H1 (cell line): ENCODE measurements at regions not wholly inside any gene's neighbourhood (a gene's known extent, or its start where the extent isn't known, plus 50 kb on each side); places are given as distances from the start of the nearest gene placed in this dataset.

Source experiments
- CTCF ChIA-PET: fragments of 300-600 bp; sonication (Branson Sonifier 250); formaldehyde crosslinking; loops from one replicate; lab custom pipeline; 2021; ENCODE audit not compliant: partially characterized antibody; lab: Charles Lee
- POLR2A ChIA-PET: fragments of 300-600 bp; sonication (Branson Sonifier 250); formaldehyde crosslinking; loops from one replicate; lab custom pipeline; 2021; ENCODE audit warnings: inconsistent platforms; ENCODE audit not compliant: partially characterized antibody; lab: Charles Lee
- DNase-seq, 2 experiments: peaks; one replicate each; pipeline versions ENCODE4 v3.0.0 to v3.0.0-alpha.2; 2010 to 2022; ENCODE audit warnings: low spot score in 2 of 2, low read depth in 1 of 2, mixed read lengths in 1 of 2
- FAIRE-seq: peaks from 2 replicates; lab custom pipeline; 2011; peaks lifted over from hg19 to GRCh38; lab: Jason Lieb, UNC
- H2AFZ ChIP-seq: 2 replicates; pipeline ENCODE4 v1.8.1; 2012; ENCODE audit warnings: low read length, inconsistent platforms
- H2AK5ac ChIP-seq: 2 replicates; pipeline ENCODE4 v1.6.1; 2013; ENCODE audit warnings: low read depth, low read length
- H2BK120ac ChIP-seq: replicated peaks from 2 replicates; pipeline ENCODE3; 2013; ENCODE audit warnings: low read depth, low read length, inconsistent platforms
- H2BK12ac ChIP-seq: 2 replicates; pipeline ENCODE4 v1.6.1; 2013; ENCODE audit warnings: low read depth, low read length
- H2BK15ac ChIP-seq: 2 replicates; pipeline ENCODE4 v1.6.1; 2013; ENCODE audit warnings: low read length
- H2BK20ac ChIP-seq: 2 replicates; pipeline ENCODE4 v1.6.1; 2013; ENCODE audit warnings: low read length
- H2BK5ac ChIP-seq: 2 replicates; pipeline ENCODE4 v1.6.1; 2013; ENCODE audit warnings: low read depth, low read length
- H3K14ac ChIP-seq: 2 replicates; pipeline ENCODE4 v1.6.1; 2013; ENCODE audit warnings: inconsistent platforms; ENCODE audit not compliant: insufficient read length
- H3K18ac ChIP-seq: 2 replicates; pipeline ENCODE4 v1.6.1; 2013; ENCODE audit warnings: low read length; ENCODE audit errors: extremely low read depth
- H3K23ac ChIP-seq: 2 replicates; pipeline ENCODE4 v1.6.1; 2013; ENCODE audit warnings: inconsistent platforms; ENCODE audit not compliant: insufficient read length
- H3K23me2 ChIP-seq: 2 replicates; pipeline ENCODE4 v1.6.1; 2013; ENCODE audit warnings: low read depth, low read length
- H3K27ac ChIP-seq: 2 replicates; pipeline ENCODE4 v1.6.1; 2011; ENCODE audit warnings: low read depth, low read length, inconsistent platforms
- H3K27me3 ChIP-seq, 4 experiments: replicated peaks in 1 of 4; 1 replicate in 1 of 4; 2 replicates in 3 of 4; pipeline versions ENCODE4 v1.6.1 to v1.8.1; 2011 to 2013; ENCODE audit warnings: low read length in 3 of 4, mild to moderate bottlenecking in 3 of 4, inconsistent platforms in 2 of 4, mixed read lengths in 2 of 4, moderate library complexity in 1 of 4; ENCODE audit not compliant: control insufficient read depth in 3 of 4, insufficient read depth in 3 of 4; ENCODE audit errors: extremely low read depth in 1 of 4
- H3K36me3 ChIP-seq, 4 experiments: 2 replicates each; pipeline versions ENCODE4 v1.6.1 to v1.8.1; 2011 to 2013; ENCODE audit warnings: mild to moderate bottlenecking in 4 of 4, low read length in 3 of 4, moderate library complexity in 2 of 4, control low read depth in 1 of 4, inconsistent platforms in 1 of 4; ENCODE audit not compliant: insufficient read depth in 4 of 4, control insufficient read depth in 2 of 4
- H3K4ac ChIP-seq: replicated peaks from 2 replicates; pipeline ENCODE3; 2013; ENCODE audit warnings: low read length, low read depth, mixed read lengths, inconsistent platforms; ENCODE audit not compliant: insufficient read length
- H3K4me1 ChIP-seq, 4 experiments: replicated peaks in 1 of 4; 1 replicate in 1 of 4; 2 replicates in 3 of 4; pipeline versions ENCODE4 v1.6.1 to v1.8.1; 2011 to 2013; ENCODE audit warnings: low read length in 3 of 4, inconsistent platforms in 2 of 4, mixed read lengths in 1 of 4; ENCODE audit not compliant: insufficient read depth in 4 of 4, control insufficient read depth in 3 of 4
- H3K4me2 ChIP-seq, 2 experiments: 2 replicates each; pipeline versions ENCODE4 v1.6.1 to v1.8.1; 2011 to 2013; ENCODE audit warnings: low read depth in 2 of 2, low read length in 2 of 2, control low read depth in 1 of 2, inconsistent platforms in 1 of 2, mild to moderate bottlenecking in 1 of 2; ENCODE audit not compliant: insufficient read depth in 1 of 2
- H3K4me3 ChIP-seq, 4 experiments: fragments of 200-600, 300-600 bp in 1 of 4; sonication (generic), shearing (Covaris generic), sonication (Bioruptor Twin) in 1 of 4; 2 replicates each; pipeline versions ENCODE4 v1.5.1 to v1.8.1; 2011 to 2016; ENCODE audit warnings: low read length in 4 of 4, low read depth in 3 of 4, control low read depth in 2 of 4, inconsistent platforms in 2 of 4, mild to moderate bottlenecking in 2 of 4, mixed read lengths in 1 of 4, moderate library complexity in 1 of 4; ENCODE audit not compliant: insufficient read depth in 2 of 4; ENCODE audit errors: extremely low read depth in 1 of 4
- H3K56ac ChIP-seq: replicated peaks from 2 replicates; pipeline ENCODE3; 2013; ENCODE audit warnings: low read depth, mild to moderate bottlenecking, mixed read lengths, low read length, inconsistent platforms; ENCODE audit not compliant: insufficient read length
- H3K79me1 ChIP-seq: 2 replicates; pipeline ENCODE4 v1.6.1; 2013; ENCODE audit warnings: low read depth, low read length, control low read depth
- H3K79me2 ChIP-seq, 2 experiments: 2 replicates each; pipeline versions ENCODE4 v1.6.1 to v1.8.1; 2012 to 2013; ENCODE audit warnings: low read length in 2 of 2, mild to moderate bottlenecking in 2 of 2, inconsistent platforms in 1 of 2; ENCODE audit not compliant: insufficient read depth in 2 of 2, control insufficient read depth in 1 of 2
- H3K9ac ChIP-seq, 4 experiments: replicated peaks in 1 of 4; 1 replicate in 1 of 4; 2 replicates in 3 of 4; pipeline versions ENCODE4 v1.6.1 to v1.8.1; 2011 to 2013; ENCODE audit warnings: low read depth in 3 of 4, low read length in 3 of 4, control low read depth in 2 of 4, mild to moderate bottlenecking in 2 of 4, moderate library complexity in 2 of 4, inconsistent platforms in 1 of 4; ENCODE audit errors: extremely low read depth in 1 of 4
- H3K9me3 ChIP-seq, 2 experiments: 2 replicates each; pipeline versions ENCODE4 v1.6.1 to v1.8.1; 2012 to 2013; ENCODE audit warnings: mild to moderate bottlenecking in 2 of 2, moderate library complexity in 2 of 2, control low read depth in 1 of 2, inconsistent platforms in 1 of 2, low read depth in 1 of 2, low read length in 1 of 2, mixed read lengths in 1 of 2; ENCODE audit not compliant: insufficient read depth in 2 of 2
- H4K20me1 ChIP-seq, 2 experiments: replicated peaks in 1 of 2; 2 replicates each; pipeline versions ENCODE3 to v1.8.1; 2011 to 2013; ENCODE audit warnings: inconsistent platforms in 2 of 2, low read length in 2 of 2, mild to moderate bottlenecking in 1 of 2; ENCODE audit not compliant: insufficient read depth in 2 of 2, control insufficient read depth in 1 of 2
- H4K5ac ChIP-seq: 2 replicates; pipeline ENCODE4 v1.6.1; 2013; ENCODE audit warnings: low read length, low read depth, mixed read lengths, inconsistent platforms; ENCODE audit not compliant: insufficient read length
- H4K8ac ChIP-seq: 2 replicates; pipeline ENCODE4 v1.8.0; 2013; ENCODE audit warnings: mild to moderate bottlenecking, moderate library complexity, low read length, inconsistent platforms; ENCODE audit not compliant: insufficient read depth; ENCODE audit errors: extremely low read depth
- H4K91ac ChIP-seq: replicated peaks from 2 replicates; pipeline ENCODE3; 2013; ENCODE audit warnings: low read length, mixed read lengths, inconsistent platforms; ENCODE audit not compliant: insufficient read length
- EGR1 ChIP-seq: IDR thresholded peaks from 2 replicates; pipeline ENCODE4 v1.6.1; 2011; ENCODE audit warnings: low read depth, low read length, borderline replicate concordance
- WGBS, 2 experiments: shearing (Covaris generic) in 1 of 2; methylation state at CpG; one replicate each; pipeline versions ENCODE4 v1.1.6 to v1.1.7; 2013 to 2015; ENCODE audit warnings: low lambda C conversion rate in 2 of 2, mixed read lengths in 2 of 2, inconsistent platforms in 1 of 2, low coverage in 1 of 2, missing lambda C conversion rate in 1 of 2; ENCODE audit not compliant: insufficient replicate concordance in 2 of 2, insufficient coverage in 1 of 2, insufficient read length in 1 of 2; ENCODE audit errors: extremely low coverage in 1 of 2, missing lambda C conversion rate in 1 of 2; 5-methylcytosine and 5-hydroxymethylcytosine counted together

GRCh38 chr10:30178356-30178964 lies 119.1 kb upstream of the JCAD start:
- H3K4ac ChIP-seq, result no peak overlapping the region
- no peak overlapping the region for H3K27ac ChIP-seq
- no peak overlapping the region for H3K56ac ChIP-seq
- H3K23ac ChIP-seq, result no peak overlapping the region
- no peak overlapping the region for H3K4me2 ChIP-seq
- CTCF ChIA-PET, result interaction anchor here (0.6 to 1.6 kb wide), 3 partner anchors 17 to 181 kb away, joined by 3 to 4 read pairs (median 3); no protein-coding TSS in a partner anchor
- H2BK15ac ChIP-seq, result no peak overlapping the region
- no peak overlapping the region for H3K4me3 ChIP-seq
- no peaks in the 10 kb centered on the region for H3K36me3 ChIP-seq
- H2BK5ac ChIP-seq, result no peak overlapping the region
- no peak for TF ChIP-seq EGR1
- POLR2A ChIA-PET, result no interaction called here
- no peak overlapping the region for H4K5ac ChIP-seq
- no peak overlapping the region for H3K18ac ChIP-seq
- no peak overlapping the region for H2BK20ac ChIP-seq
- H3K27me3 ChIP-seq, result no peaks in the 10 kb centered on the region
- no peak overlapping the region for H3K14ac ChIP-seq
- H2AK5ac ChIP-seq, result no peak overlapping the region
- no peak overlapping the region for H2AFZ ChIP-seq
- H4K20me1 ChIP-seq, result no peaks in the 10 kb centered on the region
- no peak for DNase-seq
- no peaks in the 10 kb centered on the region for H3K4me1 ChIP-seq
- H3K9me3 ChIP-seq, result no peaks in the 10 kb centered on the region
- H4K8ac ChIP-seq, result no peak overlapping the region
- no peak overlapping the region for H4K91ac ChIP-seq
- no peaks in the 10 kb centered on the region for H3K79me1 ChIP-seq
- no peaks in the 10 kb centered on the region for H3K79me2 ChIP-seq
- H3K9ac ChIP-seq, result no peak overlapping the region
- no peak overlapping the region for H2BK120ac ChIP-seq
- WGBS, 2 experiments, result 74% methylated on average over 8 of the region's 8 CpGs; no CpG with 5 or more reads in 1 of the 2 experiments
- no peaks in the 10 kb centered on the region; the same call in 1 of the 2 replicates for H3K23me2 ChIP-seq
- no peak for FAIRE-seq
- no peak overlapping the region for H2BK12ac ChIP-seq
